Thoracic aorta (tissue), 2 donors: ENCODE measurements at regions not wholly inside any gene's neighbourhood (a gene's known extent, or its start where the extent isn't known, plus 50 kb on each side); places are given as distances from the start of the nearest gene placed in this dataset.

Experiments
- ATAC-seq: fragments of 150-250 bp; one replicate; pipeline ENCODE4 v1.8.0; 2017; ENCODE audit warnings: low read depth; ENCODE audit not compliant: insufficient number of reproducible peaks, low FRiP score
- DNase-seq: peaks from one replicate; pipeline ENCODE4 v3.0.0-alpha.2; 2020; ENCODE audit warnings: low spot score
- H3K27ac ChIP-seq, 2 donors: fragments of 200-600 bp; sonication (generic); 1 replicate in 1 of 2; 2 replicates in 1 of 2; pipeline ENCODE4 v1.5.1; 2016; ENCODE audit warnings: mild to moderate bottlenecking in 2 of 2, moderate library complexity in 2 of 2
- H3K27me3 ChIP-seq: fragments of 200-600 bp; sonication (generic); replicated peaks from 2 replicates; pipeline ENCODE4 v1.6.0; 2016; ENCODE audit warnings: mild to moderate bottlenecking; ENCODE audit not compliant: insufficient read depth
- H3K36me3 ChIP-seq: fragments of 200-600 bp; sonication (generic); one replicate; pipeline ENCODE4 v1.5.1; 2016
- H3K4me1 ChIP-seq, 2 donors: fragments of 200-600 bp; sonication (generic); 1 replicate in 1 of 2; 2 replicates in 1 of 2; pipeline versions ENCODE4 v1.5.1 to v1.6.0; 2016; ENCODE audit warnings: low read depth in 2 of 2, mild to moderate bottlenecking in 1 of 2; ENCODE audit not compliant: control insufficient read depth in 1 of 2
- H3K4me3 ChIP-seq: fragments of 200-600 bp; sonication (generic); 2 replicates; pipeline ENCODE4 v1.5.1; 2016; ENCODE audit warnings: mild to moderate bottlenecking
- H3K9me3 ChIP-seq: fragments of 200-600 bp; sonication (generic); 2 replicates; pipeline ENCODE4 v1.5.1; 2016
- CTCF ChIP-seq: fragments of 200-600 bp; sonication (generic); IDR thresholded peaks from one replicate; pipeline ENCODE4 v1.5.1; 2019; ENCODE audit warnings: antibody characterized with exemption

- H3K4me1 ChIP-seq, result no peaks in the 10 kb centered on the region
- DNase-seq (no peak), ATAC-seq (no peak)
- no peaks in the 10 kb centered on the region for H3K9me3 ChIP-seq
- H3K36me3 ChIP-seq, result no peaks in the 10 kb centered on the region
- no peak overlapping the region for H3K27ac ChIP-seq
- H3K4me3 ChIP-seq, result no peak overlapping the region
- H3K27me3 ChIP-seq, result no peaks in the 10 kb centered on the region
- TF ChIP-seq CTCF, result no peak
These were observed 357.5 kb downstream of the TLE4 start for GRCh38 chr9:79929285-79929684.

GRCh38 chr9:79928661-79929223, 357.0 kb downstream of the TLE4 start:
- Histone ChIP-seq H3K9me3 (no peaks in the 10 kb centered on the region), H3K4me3 (no peak overlapping the region), H3K27ac (no peak overlapping the region), H3K36me3 (no peaks in the 10 kb centered on the region), H3K4me1 (no peaks in the 10 kb centered on the region), H3K27me3 (no peaks in the 10 kb centered on the region)
- no peak for DNase-seq
- no peak for ATAC-seq
- no peak for TF ChIP-seq CTCF

GRCh38 chr9:79925326-79925725, 353.6 kb downstream of the TLE4 start:
- TF ChIP-seq CTCF, result no peak
- H3K4me3 ChIP-seq, result no peak overlapping the region
- H3K27me3 ChIP-seq, result no peaks in the 10 kb centered on the region
- H3K4me1 ChIP-seq, result no peaks in the 10 kb centered on the region
- H3K9me3 ChIP-seq, result no peaks in the 10 kb centered on the region
- no peak overlapping the region for H3K27ac ChIP-seq
- ATAC-seq, result no peak
- no peak for DNase-seq
- H3K36me3 ChIP-seq, result no peaks in the 10 kb centered on the region

- Histone ChIP-seq H3K27ac (no peak overlapping the region), H3K27me3 (no peaks in the 10 kb centered on the region), H3K4me3 (no peak overlapping the region), H3K4me1 (no peaks in the 10 kb centered on the region), H3K36me3 (no peaks in the 10 kb centered on the region), H3K9me3 (no peaks in the 10 kb centered on the region)
- TF ChIP-seq CTCF, result no peak
- ATAC-seq, result no peak
- DNase-seq, result no peak
These were observed 353.1 kb downstream of the TLE4 start for GRCh38 chr9:79924836-79925235.

GRCh38 chr9:79917421-79917820, 345.7 kb downstream of the TLE4 start:
- no peak for DNase-seq
- no peaks in the 10 kb centered on the region for H3K27me3 ChIP-seq
- no peak for ATAC-seq
- H3K27ac ChIP-seq, result no peak overlapping the region
- H3K4me1 ChIP-seq, result no peaks in the 10 kb centered on the region
- no peak for TF ChIP-seq CTCF
- H3K9me3 ChIP-seq, result no peaks in the 10 kb centered on the region
- H3K4me3 ChIP-seq, result no peak overlapping the region
- H3K36me3 ChIP-seq, result no peaks in the 10 kb centered on the region
